ENCODE measurements at regions not wholly inside any gene's neighbourhood (a gene's known extent, or its start where the extent isn't known, plus 50 kb on each side); places are given as distances from the start of the nearest gene placed in this dataset.
"Not testable (repeated sequence)": the region's sequence is repeated elsewhere in the genome, so short reads cannot be mapped to it uniquely, and the experiment has no call there.

DNA sequence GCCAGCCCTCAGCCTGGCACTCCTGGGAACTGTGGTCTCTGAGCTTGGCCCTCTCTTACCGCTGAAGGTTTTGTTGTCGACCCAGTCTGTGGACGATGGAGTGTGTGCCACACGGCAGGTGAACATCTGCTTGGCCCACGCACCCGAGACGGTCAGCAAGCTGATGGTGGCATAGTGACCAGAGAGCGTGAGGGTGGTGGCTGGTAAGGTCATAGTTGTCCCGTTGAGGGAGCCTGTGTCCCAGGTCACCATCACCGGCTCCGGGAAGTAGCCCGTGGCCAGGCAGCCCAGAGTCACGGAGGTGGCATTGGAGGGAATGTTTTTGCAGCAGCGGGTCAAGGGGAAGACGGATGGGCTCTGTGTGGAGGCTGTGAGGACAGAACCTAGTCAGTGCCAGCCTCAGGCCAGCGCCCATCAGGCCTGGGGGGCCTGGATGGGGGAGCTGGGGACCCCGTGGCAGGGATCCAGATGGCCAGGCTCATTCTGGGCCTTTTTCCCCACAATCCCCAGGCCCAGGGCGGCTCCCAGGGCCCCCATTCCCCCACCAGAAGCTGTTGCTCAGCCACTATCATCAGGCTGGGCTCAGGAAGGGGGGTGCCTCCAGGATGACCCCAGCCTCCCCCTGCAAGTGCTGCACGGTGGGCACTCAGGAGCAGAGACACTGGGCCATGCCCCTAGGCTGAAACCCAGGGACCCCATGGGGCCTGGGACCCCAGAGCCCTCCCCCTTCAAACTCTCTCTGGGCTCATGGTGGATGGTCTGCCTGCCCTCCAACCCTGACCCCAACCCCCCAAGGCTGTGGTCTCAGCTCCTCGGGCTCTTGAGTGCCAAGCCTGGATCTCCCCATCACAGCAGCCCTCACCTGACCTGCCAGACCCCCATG, 75.2 kb downstream of the TMEM121 start:
- no peak for DNase-seq (ENCODE audit: low spot score)

DNA sequence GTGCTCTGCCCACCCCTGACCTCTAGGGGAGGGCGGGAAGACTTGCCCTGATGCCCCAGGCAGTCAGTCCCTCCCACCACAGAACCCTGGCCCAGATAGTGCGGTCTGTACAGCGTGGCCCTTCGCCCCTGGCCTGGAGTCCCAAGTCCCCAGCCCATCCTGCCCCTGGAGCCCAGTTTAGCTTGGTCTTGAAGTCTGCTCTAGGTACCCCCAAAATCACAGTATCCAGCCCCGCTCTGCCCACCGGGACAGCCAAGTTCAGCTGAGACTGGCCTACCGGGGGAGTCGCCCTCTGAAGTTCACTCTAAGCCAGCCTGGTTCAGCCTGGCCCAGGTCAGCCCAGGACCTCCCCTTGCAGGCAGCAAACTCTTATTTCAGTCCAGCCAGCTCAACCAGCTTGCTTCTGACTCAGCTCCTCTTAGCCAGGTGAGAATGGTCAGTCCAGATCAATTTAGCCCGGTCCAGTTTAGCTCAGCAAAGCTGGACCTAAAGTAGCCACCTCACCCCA, 75.9 kb downstream of the TMEM121 start:
- TF ChIP-seq, protein P1, sequence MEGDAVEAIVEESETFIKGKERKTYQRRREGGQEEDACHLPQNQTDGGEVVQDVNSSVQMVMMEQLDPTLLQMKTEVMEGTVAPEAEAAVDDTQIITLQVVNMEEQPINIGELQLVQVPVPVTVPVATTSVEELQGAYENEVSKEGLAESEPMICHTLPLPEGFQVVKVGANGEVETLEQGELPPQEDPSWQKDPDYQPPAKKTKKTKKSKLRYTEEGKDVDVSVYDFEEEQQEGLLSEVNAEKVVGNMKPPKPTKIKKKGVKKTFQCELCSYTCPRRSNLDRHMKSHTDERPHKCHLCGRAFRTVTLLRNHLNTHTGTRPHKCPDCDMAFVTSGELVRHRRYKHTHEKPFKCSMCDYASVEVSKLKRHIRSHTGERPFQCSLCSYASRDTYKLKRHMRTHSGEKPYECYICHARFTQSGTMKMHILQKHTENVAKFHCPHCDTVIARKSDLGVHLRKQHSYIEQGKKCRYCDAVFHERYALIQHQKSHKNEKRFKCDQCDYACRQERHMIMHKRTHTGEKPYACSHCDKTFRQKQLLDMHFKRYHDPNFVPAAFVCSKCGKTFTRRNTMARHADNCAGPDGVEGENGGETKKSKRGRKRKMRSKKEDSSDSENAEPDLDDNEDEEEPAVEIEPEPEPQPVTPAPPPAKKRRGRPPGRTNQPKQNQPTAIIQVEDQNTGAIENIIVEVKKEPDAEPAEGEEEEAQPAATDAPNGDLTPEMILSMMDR (IDR thresholded peaks at IDR 0.05; ENCODE audit: extremely low read depth, missing control alignments) = no peak
- no peak for DNase-seq (ENCODE audit: low spot score)

More for the DNA sequence above, 75.2 kb downstream of the TMEM121 start:
- TF ChIP-seq, protein P1 (IDR thresholded peaks at IDR 0.05; ENCODE audit: extremely low read depth, missing control alignments) = no peak

DNA sequence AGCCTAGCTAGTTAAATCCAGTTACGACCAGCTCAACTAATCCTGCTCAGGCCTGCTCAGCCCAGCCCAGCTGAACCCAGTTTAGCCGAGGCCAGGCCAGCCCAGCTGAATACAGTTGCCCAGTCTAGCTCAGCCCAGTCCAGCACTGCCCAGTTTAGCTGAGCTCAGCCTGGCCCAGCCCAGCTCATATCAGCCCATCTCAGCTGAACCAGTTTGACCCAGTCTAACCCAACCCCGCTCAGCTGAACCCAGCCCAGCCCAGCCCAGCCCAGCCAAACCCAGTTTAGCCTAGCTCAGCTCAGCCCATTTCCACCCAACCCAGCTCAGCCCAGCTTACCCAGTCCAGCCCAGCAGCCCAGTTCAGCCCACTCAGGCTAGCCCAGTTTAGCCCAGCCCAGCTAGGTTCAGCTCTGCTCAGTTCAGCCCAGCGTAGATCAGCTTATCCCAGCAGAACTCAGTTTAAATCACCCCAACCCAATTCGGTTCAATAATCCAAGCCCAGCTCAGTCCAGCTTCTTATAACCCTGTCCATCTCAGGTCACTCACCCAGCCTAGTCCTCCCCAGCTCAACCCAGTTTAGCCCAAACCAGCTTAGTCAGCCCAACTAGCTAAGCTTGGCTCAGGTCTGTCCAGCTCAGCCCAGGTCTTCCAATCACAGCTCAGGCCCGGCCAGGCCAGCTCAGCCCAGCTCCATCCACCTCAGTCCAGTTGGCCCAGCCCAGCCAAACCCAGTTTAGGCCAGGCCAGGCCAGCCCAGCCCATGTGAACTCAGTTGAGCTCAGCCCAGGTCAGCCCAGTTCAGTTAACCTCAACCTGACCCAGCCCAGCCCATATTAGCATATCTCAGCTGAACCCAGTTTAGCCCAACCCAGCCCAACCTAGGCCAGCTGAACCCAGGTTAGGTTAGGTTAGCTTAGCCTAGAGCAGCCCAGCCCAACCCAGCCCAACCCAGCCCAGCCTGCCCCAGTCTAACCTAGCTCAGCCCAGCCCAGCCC, 76.7 kb downstream of the TMEM121 start:
- DNase-seq (ENCODE audit: low spot score) = no peak
- TF ChIP-seq, protein P1 (IDR thresholded peaks at IDR 0.05; ENCODE audit: extremely low read depth, missing control alignments) = no peak

DNA sequence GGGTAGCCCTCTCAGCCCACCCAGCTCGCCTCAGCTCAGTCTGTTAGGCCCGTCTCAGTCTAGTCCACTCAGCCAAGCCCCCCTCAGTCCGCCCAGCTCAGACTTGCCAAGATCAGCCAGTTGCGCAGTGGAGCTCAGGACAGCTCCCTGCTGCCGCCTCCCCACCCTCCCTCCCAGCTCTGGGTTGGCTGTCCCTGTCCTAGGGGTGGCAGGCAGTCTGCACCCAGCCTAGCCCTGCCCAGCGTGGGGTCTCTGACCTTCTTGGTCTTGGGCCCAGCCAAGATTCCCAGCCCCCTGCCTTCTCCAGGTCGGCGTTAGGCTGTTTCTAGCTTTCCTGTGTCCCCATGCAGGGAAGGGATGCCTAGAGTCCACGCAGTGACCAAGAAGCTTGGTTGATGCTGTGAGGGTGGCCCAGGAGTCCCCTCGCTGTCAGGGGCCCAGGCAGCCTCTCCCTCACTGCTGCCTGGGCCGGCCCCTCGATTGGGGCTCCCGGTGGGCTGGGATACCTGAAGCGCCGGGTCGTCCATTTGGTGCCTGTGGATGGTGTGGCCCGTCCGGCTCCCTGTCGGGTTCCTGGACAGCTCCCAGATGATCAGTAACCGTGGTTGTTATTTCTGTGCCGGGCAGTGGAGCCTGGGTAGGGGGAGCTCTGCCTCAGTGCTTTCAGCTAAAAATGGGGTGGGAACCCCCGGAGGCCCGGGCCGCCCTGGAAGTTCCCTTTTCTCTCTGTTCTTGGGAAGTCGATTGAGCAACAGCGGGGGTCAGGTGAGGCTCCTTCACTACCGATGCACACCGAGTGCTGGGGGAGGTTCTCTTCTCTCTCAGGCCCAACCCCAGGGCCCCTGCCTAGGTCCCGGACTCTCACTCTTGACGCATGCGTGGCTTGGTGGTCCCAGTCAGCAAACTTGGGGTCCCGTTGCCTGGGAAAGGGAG, 78.4 kb downstream of the TMEM121 start:
- DNase-seq (ENCODE audit: low spot score) = not testable (repeated sequence)

DNA sequence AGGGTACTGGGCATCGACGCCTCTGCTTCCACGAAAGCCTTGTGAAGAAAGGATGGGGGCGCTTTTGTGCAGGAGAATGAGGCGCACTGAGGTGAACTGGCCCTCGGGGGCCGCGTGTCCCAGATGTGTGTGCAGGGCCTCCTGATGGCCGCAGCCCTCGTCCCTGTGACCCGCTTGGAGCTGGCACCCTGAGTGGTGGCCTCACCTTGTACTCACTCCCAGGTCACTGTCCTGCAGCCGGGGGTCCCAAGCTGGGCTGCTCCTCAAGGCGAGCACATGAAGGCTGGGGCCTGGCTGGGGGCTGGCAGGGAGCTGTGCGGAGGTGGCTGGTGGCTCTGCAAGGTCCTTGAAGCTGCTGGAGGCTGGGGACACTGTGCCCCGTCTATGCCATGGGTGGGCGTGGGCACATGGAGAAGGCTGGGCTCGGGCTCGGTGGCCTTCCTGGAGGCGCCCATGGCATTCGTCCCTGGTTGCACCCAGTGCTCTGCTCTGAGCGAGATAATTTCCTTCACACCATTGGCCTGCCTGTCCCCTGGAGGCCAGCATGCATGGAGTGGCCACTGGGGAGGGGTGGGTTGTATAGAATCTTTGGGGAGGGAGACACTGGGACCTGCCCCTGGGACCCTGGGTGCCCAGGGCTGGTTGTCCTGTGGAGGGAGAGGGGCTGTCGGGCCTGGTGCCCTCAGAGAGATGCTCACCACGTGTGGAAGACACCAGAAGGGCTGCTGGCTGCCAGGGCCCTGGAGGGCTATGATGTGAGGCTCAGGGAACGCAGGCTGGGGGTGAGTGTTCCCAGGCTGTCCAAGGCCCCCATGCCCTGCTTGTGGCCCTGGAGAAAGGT, 79.3 kb downstream of the TMEM121 start:
- TF ChIP-seq, protein P1 (IDR thresholded peaks at IDR 0.05; ENCODE audit: extremely low read depth, missing control alignments) = no peak

DNA sequence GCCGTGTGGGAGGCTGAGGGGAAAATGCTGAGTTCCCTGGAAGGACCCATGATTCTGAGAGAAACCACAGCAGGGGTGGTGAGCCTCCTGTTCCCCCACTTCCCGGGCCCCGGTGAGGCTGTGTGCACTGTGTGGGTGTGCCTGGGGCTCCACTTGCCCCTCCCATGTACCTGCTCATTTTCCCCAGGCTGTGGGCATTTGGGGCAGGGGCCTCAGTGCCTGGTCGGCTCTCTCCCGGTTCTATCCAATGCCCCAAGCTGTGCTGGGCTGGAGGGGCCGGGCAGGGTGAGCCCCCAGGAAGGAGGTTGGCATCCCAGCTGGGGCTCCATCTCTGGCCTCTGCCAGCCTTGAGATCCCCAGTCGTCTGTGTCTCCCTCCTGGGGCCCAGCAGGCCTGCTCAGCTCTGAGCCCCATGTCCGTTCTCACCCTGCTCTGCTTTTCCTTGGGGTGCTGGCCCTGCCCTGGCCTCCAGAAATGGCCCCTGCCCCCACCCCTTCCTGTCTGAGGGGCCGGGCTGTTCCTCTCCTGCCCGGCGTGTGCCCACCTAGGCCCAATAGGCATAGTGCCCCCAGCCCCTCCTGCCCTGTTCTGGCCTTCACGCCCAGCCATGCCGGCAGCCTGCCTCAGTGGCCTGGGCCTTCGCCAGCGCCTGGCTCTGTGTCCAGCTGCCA, 80.1 kb downstream of the TMEM121 start:
- not testable (repeated sequence) for DNase-seq (ENCODE audit: low spot score)

More for the DNA sequence above, 79.3 kb downstream of the TMEM121 start:
- no peak for DNase-seq (ENCODE audit: low spot score)

DNA sequence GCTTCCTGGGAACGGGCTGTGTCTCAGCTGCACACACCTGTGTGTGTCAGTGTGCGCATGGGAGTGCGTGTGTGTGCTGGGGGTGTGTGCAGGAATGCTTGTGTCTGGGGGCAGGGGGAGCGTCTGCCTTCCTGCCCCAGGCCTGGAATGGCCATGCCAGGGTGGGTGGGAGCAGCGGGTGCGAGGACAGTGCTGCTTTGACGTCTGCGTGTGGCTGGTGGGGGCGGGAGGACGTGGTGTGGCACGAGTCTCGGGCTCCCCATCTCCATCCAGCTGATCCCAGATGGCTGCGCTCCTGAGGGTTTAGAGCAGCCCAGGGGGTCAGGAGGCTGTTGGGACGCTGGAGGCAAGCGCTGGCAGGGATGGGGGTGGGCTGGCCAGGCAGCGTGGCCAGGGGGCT, 80.6 kb downstream of the TMEM121 start:
- DNase-seq (ENCODE audit: low spot score) = not testable (repeated sequence)

DNA sequence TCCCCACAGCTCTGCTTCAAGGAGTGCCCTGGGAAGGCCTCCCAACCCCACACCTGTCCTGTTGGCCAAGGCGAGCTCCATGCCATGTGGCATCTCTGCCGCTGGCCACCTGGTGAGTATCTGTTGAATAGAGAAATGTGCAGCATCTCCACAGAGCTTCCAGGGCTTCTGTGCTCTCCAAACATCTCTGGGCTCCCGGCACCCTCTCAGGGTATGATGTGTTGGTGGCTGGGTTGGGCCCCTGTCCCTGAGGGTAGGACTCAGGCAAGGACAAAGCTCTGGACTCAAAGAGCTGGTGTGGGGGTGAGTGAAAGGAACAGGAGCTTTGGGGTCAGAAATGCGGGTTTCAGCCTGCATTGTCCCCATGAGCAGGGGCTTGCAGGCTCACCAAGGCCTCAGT, 88.6 kb downstream of the TMEM121 start:
- DNase-seq (ENCODE audit: low spot score) = not testable (repeated sequence)

DNA sequence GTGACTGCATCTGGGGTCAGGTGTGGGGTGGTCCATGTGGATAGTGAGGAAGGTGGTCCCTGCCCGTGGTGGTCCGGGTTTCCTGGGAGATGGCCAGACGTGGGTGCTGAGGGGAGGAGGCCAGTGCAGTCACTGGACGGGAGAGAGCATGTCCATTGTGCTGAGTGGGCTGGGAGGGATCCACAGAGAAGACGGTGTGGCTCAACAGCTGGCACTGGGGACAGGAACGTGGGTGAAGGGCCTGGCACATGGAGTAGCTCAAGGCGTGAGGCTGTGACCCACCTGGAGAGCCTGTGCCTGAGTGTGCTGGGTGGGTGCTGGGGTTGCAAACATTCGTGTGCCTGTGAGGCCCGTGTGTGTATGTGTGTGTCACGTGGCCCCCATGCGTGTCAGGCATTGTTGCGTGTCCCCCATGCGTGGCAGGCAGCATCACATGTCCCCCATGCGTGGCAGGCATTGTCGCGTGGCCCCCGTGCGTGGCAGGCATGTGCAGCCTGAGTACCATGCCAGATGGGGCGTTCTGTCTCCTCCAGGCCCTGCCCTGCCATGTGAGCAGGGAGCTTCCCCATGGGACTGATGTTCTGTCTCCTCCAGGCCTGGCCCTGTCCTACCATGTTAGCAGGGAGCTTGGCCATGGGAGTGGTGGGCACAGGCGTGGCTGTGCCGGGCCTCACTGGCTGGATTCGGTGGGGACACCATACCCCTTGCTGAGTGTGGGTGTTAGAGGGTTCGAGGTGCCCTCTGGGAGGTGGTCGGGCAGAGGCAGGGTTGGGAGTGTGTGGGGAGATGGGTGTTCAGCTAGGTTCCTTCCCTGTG, 89.8 kb downstream of the TMEM121 start:
- DNase-seq (ENCODE audit: low spot score) = not testable (repeated sequence)

Data from GM20000 (cell line).